A549 (cell line): ENCODE measurements at regions not wholly inside any gene's neighbourhood (a gene's known extent, or its start where the extent isn't known, plus 50 kb on each side); places are given as distances from the start of the nearest gene placed in this dataset.

Experiments
- BHLHE40 ChIP-seq: IDR thresholded peaks from 2 replicates; pipeline ENCODE4 v1.6.1; 2012; ENCODE audit warnings: low read depth, low read length, inconsistent platforms
- CTCF ChIP-seq: fragments of >200 bp; sonication (Bioruptor Twin); formaldehyde crosslinking; IDR thresholded peaks from 3 replicates; pipeline ENCODE4 v1.5.1; 2016
- POLR2A ChIP-seq: IDR thresholded peaks from 2 replicates; pipeline ENCODE4 v1.6.1; 2012; ENCODE audit warnings: mild to moderate bottlenecking, low read length
- POLR2AphosphoS2 ChIP-seq: conservative IDR thresholded peaks from 2 replicates; pipeline ENCODE4 v1.6.1; 2012; ENCODE audit warnings: low read length, improper control_type of control experiment, inconsistent platforms
- TF ChIP-seq, protein P1 (sequence below): fragments of 250-450 bp; sonication (Bioruptor Pico); IDR thresholded peaks from 2 replicates; pipeline ENCODE4 v1.5.0; 2021; ENCODE audit warnings: mild to moderate bottlenecking, moderate library complexity, borderline replicate concordance
- TF ChIP-seq, protein P2 (sequence below): fragments of 250-450 bp; sonication (Bioruptor Pico); IDR thresholded peaks from 2 replicates; pipeline ENCODE4 v1.5.0; 2020; ENCODE audit warnings: low read depth, mild to moderate bottlenecking, moderate library complexity
- TF ChIP-seq, protein P3 (sequence below): fragments of 450-650 bp; IDR thresholded peaks from 2 replicates; pipeline ENCODE4 v1.6.1; 2014; ENCODE audit warnings: antibody characterized with exemption

DNA sequence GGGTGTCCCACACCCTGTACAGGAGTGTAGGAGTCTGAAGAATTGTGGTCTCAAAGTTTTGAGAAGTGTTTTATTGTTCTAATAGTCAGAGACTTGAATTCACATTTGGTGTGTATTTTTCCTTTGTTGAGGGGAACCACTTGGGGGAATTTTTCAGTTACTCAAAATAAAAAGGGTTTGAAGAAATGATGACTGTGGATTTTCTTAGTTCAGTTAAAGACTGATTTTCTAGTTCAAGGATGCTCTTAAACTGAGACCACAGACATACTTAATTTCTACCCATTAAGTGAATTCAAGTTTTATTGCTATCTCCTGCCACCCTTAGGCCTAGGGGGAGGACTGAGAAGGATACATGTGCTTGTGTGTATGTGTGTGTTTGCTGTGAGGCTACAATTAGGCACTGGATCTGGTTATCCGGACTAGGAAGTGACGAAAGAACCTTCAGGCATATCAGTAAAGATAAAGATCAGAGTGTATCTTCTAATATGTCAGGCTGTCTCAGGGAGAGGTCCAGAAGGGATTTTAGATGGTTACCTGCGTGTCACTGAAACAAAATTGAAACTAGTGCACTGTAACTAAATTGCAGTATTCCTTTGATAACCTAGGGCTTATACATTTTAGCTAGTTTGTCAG lies 234.9 kb upstream of the DACH1 start:
- TF ChIP-seq CTCF, result no peak
- TF ChIP-seq, protein P1, sequence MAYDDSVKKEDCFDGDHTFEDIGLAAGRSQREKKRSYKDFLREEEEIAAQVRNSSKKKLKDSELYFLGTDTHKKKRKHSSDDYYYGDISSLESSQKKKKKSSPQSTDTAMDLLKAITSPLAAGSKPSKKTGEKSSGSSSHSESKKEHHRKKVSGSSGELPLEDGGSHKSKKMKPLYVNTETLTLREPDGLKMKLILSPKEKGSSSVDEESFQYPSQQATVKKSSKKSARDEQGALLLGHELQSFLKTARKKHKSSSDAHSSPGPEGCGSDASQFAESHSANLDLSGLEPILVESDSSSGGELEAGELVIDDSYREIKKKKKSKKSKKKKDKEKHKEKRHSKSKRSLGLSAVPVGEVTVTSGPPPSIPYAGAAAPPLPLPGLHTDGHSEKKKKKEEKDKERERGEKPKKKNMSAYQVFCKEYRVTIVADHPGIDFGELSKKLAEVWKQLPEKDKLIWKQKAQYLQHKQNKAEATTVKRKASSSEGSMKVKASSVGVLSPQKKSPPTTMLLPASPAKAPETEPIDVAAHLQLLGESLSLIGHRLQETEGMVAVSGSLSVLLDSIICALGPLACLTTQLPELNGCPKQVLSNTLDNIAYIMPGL (CRISPR knock-in tag), result no peak
- TF ChIP-seq POLR2AphosphoS2, result no peak
- TF ChIP-seq BHLHE40, result no peak
- TF ChIP-seq, protein P2, sequence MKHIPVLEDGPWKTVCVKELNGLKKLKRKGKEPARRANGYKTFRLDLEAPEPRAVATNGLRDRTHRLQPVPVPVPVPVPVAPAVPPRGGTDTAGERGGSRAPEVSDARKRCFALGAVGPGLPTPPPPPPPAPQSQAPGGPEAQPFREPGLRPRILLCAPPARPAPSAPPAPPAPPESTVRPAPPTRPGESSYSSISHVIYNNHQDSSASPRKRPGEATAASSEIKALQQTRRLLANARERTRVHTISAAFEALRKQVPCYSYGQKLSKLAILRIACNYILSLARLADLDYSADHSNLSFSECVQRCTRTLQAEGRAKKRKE (CRISPR knock-in tag), result no peak
- no peak for TF ChIP-seq POLR2A
- TF ChIP-seq, protein P3, sequence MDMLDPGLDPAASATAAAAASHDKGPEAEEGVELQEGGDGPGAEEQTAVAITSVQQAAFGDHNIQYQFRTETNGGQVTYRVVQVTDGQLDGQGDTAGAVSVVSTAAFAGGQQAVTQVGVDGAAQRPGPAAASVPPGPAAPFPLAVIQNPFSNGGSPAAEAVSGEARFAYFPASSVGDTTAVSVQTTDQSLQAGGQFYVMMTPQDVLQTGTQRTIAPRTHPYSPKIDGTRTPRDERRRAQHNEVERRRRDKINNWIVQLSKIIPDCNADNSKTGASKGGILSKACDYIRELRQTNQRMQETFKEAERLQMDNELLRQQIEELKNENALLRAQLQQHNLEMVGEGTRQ, result no peak
